Right lobe of liver (tissue), 4 donors: ENCODE measurements at regions not wholly inside any gene's neighbourhood (a gene's known extent, or its start where the extent isn't known, plus 50 kb on each side); places are given as distances from the start of the nearest gene placed in this dataset.

Source experiments
- CTCF ChIP-seq, 4 donors: fragments of 200-600 bp in 3 of 4; fragments of 450-650 bp in 1 of 4; IDR thresholded peaks; one replicate each; pipeline versions ENCODE4 v1.5.1 to v1.8.0; 2016 to 2022; ENCODE audit warnings: antibody characterized with exemption in 4 of 4, mild to moderate bottlenecking in 2 of 4
- POLR2A ChIP-seq: fragments of 450-650 bp; IDR thresholded peaks from one replicate; pipeline ENCODE4 v1.6.1; 2017; ENCODE audit warnings: antibody characterized with exemption, mild to moderate bottlenecking
- donor health status: DM: no; HTN: no; CAD: no.
- donor health status: DM: no; HTN: no; CAD: no.
- donor health status: DM: no; HTN: yes; CAD: no.

DNA sequence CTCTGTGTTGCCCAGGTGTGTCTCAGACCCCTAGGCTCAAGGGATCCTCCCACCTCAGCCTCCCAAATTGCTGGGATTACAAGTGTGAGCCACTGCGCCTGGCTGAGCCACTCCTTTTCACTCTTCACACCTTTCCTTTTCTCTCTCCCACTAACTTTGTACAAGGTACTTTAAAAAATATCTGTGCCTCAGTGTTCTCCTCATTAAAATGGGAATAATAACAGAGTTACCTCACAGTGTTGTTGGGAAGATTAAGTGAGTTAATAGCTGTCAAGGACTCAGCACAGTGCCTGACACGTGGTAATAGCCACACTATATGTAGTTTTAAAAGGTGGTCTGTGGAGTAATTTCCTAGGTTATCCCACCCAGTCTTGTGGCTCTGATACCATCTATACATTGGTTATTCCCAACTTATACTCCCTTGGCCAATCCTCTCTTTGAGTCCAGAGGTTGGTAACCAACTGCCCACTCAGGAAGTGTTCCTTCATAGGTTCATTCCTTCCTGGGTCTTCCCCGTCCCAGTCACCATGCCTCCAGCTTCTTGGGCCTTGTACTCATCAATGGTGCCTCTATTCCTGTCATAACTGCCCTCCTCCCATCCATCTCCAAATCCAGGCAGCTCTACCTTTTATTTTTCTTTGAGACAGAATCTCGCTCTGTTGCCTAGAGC lies 78.6 kb upstream of the NAA20 start:
- TF ChIP-seq CTCF (IDR thresholded peaks at IDR 0.05) (no peak), POLR2A (no peak)
